Activated naive CD4-positive, alpha-beta T cell treated with anti-CD3 and anti-CD28 coated beads, Interleukin-2, amount 10 ng/mL, durations not matched to agents 7 days and 5 days (primary cell): ENCODE measurements at regions not wholly inside any gene's neighbourhood (a gene's known extent, or its start where the extent isn't known, plus 50 kb on each side); places are given as distances from the start of the nearest gene placed in this dataset.
A peak's percentile ranks its signal among the peaks of the same experiment; 100 is the strongest.

Source experiments
- CTCF ChIA-PET: fragments of 350-600 bp; sonication (Branson Sonifier 250); formaldehyde crosslinking; loops from one replicate; lab custom pipeline; 2021; ENCODE audit warnings: antibody characterized with exemption; lab: Charles Lee
- DNase-seq: peaks from one replicate; pipeline ENCODE4 v3.0.0-alpha.2; 2020
- H3K27ac Mint-ChIP-seq: one replicate; pipeline ENCODE4 v1.8.0; 2021; ENCODE audit warnings: mild to moderate bottlenecking, moderate library complexity, mixed read lengths
- H3K27me3 Mint-ChIP-seq: one replicate; pipeline ENCODE4 v1.8.0; 2021; ENCODE audit warnings: mild to moderate bottlenecking, mixed read lengths
- H3K36me3 Mint-ChIP-seq: one replicate; pipeline ENCODE4 v1.8.0; 2021; ENCODE audit warnings: mixed read lengths
- H3K4me1 Mint-ChIP-seq: one replicate; pipeline ENCODE4 v1.8.0; 2021; ENCODE audit warnings: mixed read lengths
- H3K4me3 Mint-ChIP-seq: one replicate; pipeline ENCODE4 v1.8.0; 2021; ENCODE audit warnings: mild to moderate bottlenecking, moderate library complexity, mixed read lengths
- H3K9me3 Mint-ChIP-seq: one replicate; pipeline ENCODE4 v1.8.0; 2021; ENCODE audit warnings: mixed read lengths

DNA sequence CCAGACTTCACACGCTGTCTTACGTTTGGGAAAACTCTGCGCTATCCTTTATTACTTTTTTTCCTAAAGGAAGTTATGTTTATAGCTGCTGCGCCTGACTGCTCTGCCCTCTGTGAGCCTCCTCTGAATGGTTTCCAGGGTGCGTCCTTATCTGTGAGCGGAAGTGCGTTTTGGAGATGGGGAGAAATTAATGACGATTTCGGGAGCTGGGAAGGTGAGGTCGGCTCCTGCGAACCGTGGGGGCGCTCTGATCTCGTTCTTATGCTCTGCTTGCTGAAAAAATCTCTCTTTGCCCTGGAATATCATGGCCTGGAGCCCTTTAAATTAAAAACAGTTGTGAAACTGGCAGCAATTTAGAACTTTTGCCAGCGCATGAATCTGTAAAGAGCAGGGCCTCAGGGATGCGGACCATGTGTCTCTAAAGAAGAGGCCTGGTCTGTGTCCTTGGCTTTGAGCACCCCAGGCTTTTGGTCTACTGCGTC, 135.7 kb upstream of the ZFHX3 start:
- CTCF ChIA-PET: no interaction called here
- DNase-seq: no peak
- H3K27me3 Mint-ChIP-seq: no peaks in the 10 kb centered on the region
- no peak overlapping the region for H3K27ac Mint-ChIP-seq
- no peaks in the 10 kb centered on the region for H3K4me1 Mint-ChIP-seq
- no peaks in the 10 kb centered on the region for H3K9me3 Mint-ChIP-seq
- no peak overlapping the region for H3K4me3 Mint-ChIP-seq
- no peaks in the 10 kb centered on the region for H3K36me3 Mint-ChIP-seq

- H3K27me3 Mint-ChIP-seq: no peaks in the 10 kb centered on the region
- H3K9me3 Mint-ChIP-seq: no peaks in the 10 kb centered on the region
- no peak overlapping the region for H3K27ac Mint-ChIP-seq
- no peak for DNase-seq
- H3K36me3 Mint-ChIP-seq: no peaks in the 10 kb centered on the region
- CTCF ChIA-PET: no interaction called here
- H3K4me3 Mint-ChIP-seq: no peak overlapping the region
- H3K4me1 Mint-ChIP-seq: no peaks in the 10 kb centered on the region
These were observed 131.9 kb upstream of the ZFHX3 start for GRCh38 chr16:73179705-73180331.

- Mint-ChIP-seq H3K27ac (no peak overlapping the region), H3K27me3 (no peaks in the 10 kb centered on the region), H3K9me3 (no peaks in the 10 kb centered on the region), H3K4me1 (no peaks in the 10 kb centered on the region), H3K4me3 (no peak overlapping the region), H3K36me3 (no peaks in the 10 kb centered on the region)
- CTCF ChIA-PET: interaction anchor here (0.5 kb wide), 1 partner anchor 494 kb away, joined by 3 read pairs; no protein-coding TSS in a partner anchor
- DNase-seq: no peak
These were observed 129.9 kb upstream of the ZFHX3 start for GRCh38 chr16:73177729-73178295.

- Mint-ChIP-seq H3K4me1 (no peaks in the 10 kb centered on the region), H3K9me3 (no peaks in the 10 kb centered on the region), H3K27ac (no peak overlapping the region), H3K36me3 (no peaks in the 10 kb centered on the region), H3K27me3 (no peaks in the 10 kb centered on the region), H3K4me3 (no peak overlapping the region)
- DNase-seq: no peak
- CTCF ChIA-PET: interaction anchor here (0.7 kb wide), 1 partner anchor 571 kb away, joined by 4 read pairs; no protein-coding TSS in a partner anchor
These were observed 128.7 kb upstream of the ZFHX3 start for GRCh38 chr16:73176577-73177013.

DNA sequence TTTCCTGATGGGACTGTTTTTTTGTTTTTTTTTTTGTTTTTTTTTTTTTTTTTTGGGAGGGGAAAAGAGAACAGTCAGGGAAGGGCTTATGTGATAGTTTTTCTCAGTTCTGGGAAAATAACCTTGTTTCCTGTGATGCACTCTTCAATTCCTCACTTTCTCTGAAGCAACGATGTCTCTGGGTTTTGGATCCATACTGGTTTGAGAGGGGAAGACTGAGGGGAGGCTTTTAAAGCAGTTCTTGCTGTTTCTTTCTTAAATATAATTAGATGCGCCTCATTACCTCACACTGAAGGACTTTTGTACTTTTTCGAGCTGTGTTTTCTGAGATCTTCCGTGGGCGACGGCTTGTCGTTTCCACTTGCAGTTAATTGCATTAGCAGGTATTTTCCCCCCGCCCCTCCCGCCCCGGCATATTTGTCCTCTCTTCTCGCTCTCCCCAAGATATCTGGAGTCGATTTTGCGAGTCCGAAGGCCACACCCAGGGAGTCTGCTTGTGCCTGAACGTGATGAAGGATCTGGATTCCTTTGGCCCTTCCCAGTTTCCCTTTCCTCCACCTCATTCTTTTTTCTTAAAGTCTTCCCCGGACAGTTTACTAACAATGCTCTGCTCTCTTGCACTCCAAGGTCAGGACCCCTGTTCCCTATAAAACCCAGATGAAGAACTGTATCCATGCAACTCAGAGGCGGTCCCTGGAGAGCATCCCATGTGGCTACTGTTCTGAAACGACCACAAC, 125.2 kb upstream of the ZFHX3 start:
- no peak overlapping the region for H3K27ac Mint-ChIP-seq
- CTCF ChIA-PET: no interaction called here
- no peak overlapping the region for H3K4me3 Mint-ChIP-seq
- H3K36me3 Mint-ChIP-seq: no peaks in the 10 kb centered on the region
- no peaks in the 10 kb centered on the region for H3K4me1 Mint-ChIP-seq
- H3K9me3 Mint-ChIP-seq: no peaks in the 10 kb centered on the region
- H3K27me3 Mint-ChIP-seq: no peaks in the 10 kb centered on the region
- DNase-seq: no peak

- CTCF ChIA-PET: no interaction called here
- Mint-ChIP-seq H3K36me3 (no peaks in the 10 kb centered on the region), H3K27me3 (no peaks in the 10 kb centered on the region), H3K9me3 (no peaks in the 10 kb centered on the region), H3K4me3 (no peak overlapping the region), H3K27ac (no peak overlapping the region), H3K4me1 (no peaks in the 10 kb centered on the region)
- no peak for DNase-seq
These were observed 124.5 kb upstream of the ZFHX3 start for GRCh38 chr16:73172241-73172972.

DNA sequence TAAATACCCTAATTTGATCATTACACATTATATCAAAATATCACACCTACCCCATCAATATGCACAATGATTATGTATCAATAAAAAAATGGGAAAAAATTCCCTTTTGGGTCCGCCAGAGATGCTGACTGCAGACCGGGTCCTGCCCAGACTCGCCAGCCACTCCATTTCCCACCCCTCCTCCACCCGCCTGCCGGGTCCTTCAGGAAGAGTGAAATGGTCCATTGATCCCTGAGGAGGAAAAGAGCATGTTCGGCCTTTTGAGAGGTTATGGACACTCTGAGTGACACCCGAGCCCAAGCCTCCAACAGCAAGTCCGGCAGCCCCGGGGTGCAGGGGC, 123.9 kb upstream of the ZFHX3 start:
- Mint-ChIP-seq H3K27me3 (no peaks in the 10 kb centered on the region), H3K27ac (no peak overlapping the region), H3K4me1 (peaks cover 1% of the 10 kb centered on the region), H3K4me3 (no peak overlapping the region), H3K36me3 (no peaks in the 10 kb centered on the region), H3K9me3 (no peaks in the 10 kb centered on the region)
- CTCF ChIA-PET: no interaction called here
- DNase-seq: no peak

GRCh38 chr16:73171380-73171779, 123.5 kb upstream of the ZFHX3 start:
- peaks cover 6% of the 10 kb centered on the region for H3K4me1 Mint-ChIP-seq
- DNase-seq: no peak
- no peaks in the 10 kb centered on the region for H3K27me3 Mint-ChIP-seq
- H3K4me3 Mint-ChIP-seq: no peak overlapping the region
- H3K27ac Mint-ChIP-seq: peak overlapping the region; percentile 1
- H3K36me3 Mint-ChIP-seq: no peaks in the 10 kb centered on the region
- H3K9me3 Mint-ChIP-seq: no peaks in the 10 kb centered on the region
- CTCF ChIA-PET: no interaction called here

DNA sequence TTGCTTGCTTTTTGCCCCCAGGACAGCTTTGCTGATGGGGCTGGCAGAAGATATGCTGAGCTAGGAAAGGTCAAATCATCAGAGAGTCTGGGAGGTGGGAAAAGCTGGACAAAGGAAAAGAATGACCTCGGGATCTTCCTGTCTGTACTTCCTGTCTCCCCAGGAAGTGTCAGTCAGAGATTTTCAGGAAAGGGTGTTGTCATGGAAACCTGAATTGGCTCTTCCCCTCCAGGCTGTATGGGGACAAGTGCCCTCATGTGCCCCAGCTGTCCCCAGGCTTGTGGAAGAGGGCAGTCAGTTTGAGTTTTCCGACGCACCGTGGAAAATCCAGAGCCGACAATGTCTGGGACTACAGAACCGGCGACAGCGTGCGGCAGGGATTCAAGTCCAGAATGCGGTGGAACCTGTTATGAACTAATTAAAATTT, 122.7 kb upstream of the ZFHX3 start:
- Mint-ChIP-seq H3K4me1 (peaks cover 10% of the 10 kb centered on the region), H3K9me3 (no peaks in the 10 kb centered on the region), H3K4me3 (no peak overlapping the region), H3K27ac (no peak overlapping the region), H3K36me3 (no peaks in the 10 kb centered on the region), H3K27me3 (no peaks in the 10 kb centered on the region)
- no peak for DNase-seq
- CTCF ChIA-PET: interaction anchor here (0.9 kb wide), 1 partner anchor 313 kb away, joined by 3 read pairs; no protein-coding TSS in a partner anchor

- H3K9me3 Mint-ChIP-seq: no peaks in the 10 kb centered on the region
- no peak overlapping the region for H3K4me3 Mint-ChIP-seq
- peaks cover 10% of the 10 kb centered on the region for H3K4me1 Mint-ChIP-seq
- CTCF ChIA-PET: no interaction called here
- H3K27me3 Mint-ChIP-seq: no peaks in the 10 kb centered on the region
- no peak overlapping the region for H3K27ac Mint-ChIP-seq
- no peak for DNase-seq
- H3K36me3 Mint-ChIP-seq: no peaks in the 10 kb centered on the region
These were observed 119.1 kb upstream of the ZFHX3 start for GRCh38 chr16:73166947-73167550.

DNA sequence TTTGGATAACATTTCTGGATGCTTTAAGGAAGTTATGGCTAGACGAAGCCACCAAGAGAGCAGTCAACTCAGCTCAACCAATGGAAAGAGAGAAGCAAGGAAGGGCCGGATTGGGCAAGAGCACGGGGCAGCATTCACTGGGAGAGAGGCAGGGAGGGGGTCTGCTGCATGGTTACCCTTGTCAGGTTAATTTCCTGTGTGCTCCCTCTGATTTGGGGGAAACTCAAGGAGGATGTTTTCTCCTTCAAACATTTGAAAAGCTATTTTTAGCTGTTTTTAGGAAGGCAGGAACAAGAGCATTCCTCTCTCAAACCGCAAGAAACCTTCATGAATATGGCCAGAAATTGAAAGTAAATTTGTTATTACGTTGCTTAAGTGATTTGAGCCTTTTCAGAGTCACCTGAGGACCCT, 118.5 kb upstream of the ZFHX3 start:
- Mint-ChIP-seq H3K4me1 (peaks cover 10% of the 10 kb centered on the region), H3K27me3 (no peaks in the 10 kb centered on the region), H3K4me3 (no peak overlapping the region), H3K36me3 (no peaks in the 10 kb centered on the region), H3K9me3 (no peaks in the 10 kb centered on the region), H3K27ac (no peak overlapping the region)
- no peak for DNase-seq
- CTCF ChIA-PET: interaction anchor here (0.9 kb wide), 1 partner anchor 310 kb away, joined by 3 read pairs; no protein-coding TSS in a partner anchor

GRCh38 chr16:73163238-73163815, 115.4 kb upstream of the ZFHX3 start:
- no peak overlapping the region for H3K27ac Mint-ChIP-seq
- CTCF ChIA-PET: no interaction called here
- no peaks in the 10 kb centered on the region for H3K9me3 Mint-ChIP-seq
- no peak overlapping the region for H3K4me3 Mint-ChIP-seq
- peaks cover 10% of the 10 kb centered on the region for H3K4me1 Mint-ChIP-seq
- H3K36me3 Mint-ChIP-seq: no peaks in the 10 kb centered on the region
- no peaks in the 10 kb centered on the region for H3K27me3 Mint-ChIP-seq
- DNase-seq: no peak

DNA sequence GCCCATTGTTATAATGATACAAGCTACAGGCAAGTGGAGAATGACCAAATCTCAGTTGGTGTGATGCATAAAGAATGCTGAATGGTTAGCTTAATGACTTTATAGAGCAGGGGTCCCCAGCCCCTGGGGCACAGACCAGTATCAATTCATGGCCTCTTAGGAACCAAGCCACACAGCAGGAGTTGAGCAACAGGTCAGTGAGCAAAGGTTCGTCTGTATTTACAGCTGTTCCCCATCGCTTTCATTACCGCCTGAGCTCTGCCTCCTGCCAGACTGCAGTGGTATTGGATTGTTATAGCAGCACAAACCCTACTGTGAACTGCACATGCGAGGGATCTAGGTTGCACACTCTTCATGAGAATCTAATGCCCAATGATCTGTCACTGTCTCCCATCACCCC, 114.0 kb upstream of the ZFHX3 start:
- no peak overlapping the region for H3K27ac Mint-ChIP-seq
- H3K4me1 Mint-ChIP-seq: peaks cover 10% of the 10 kb centered on the region
- DNase-seq: no peak
- no peak overlapping the region for H3K4me3 Mint-ChIP-seq
- no peaks in the 10 kb centered on the region for H3K9me3 Mint-ChIP-seq
- no peaks in the 10 kb centered on the region for H3K27me3 Mint-ChIP-seq
- CTCF ChIA-PET: no interaction called here
- H3K36me3 Mint-ChIP-seq: no peaks in the 10 kb centered on the region
